Left hindlimb (tissue), 1 donor: ENCODE measurements at regions not wholly inside any gene's neighbourhood (a gene's known extent, or its start where the extent isn't known, plus 50 kb on each side); places are given as distances from the start of the nearest gene placed in this dataset.

ENCODE experiments used
- DNase-seq: peaks from one replicate; pipeline ENCODE4 v3.0.0-alpha.2; 2018

DNA sequence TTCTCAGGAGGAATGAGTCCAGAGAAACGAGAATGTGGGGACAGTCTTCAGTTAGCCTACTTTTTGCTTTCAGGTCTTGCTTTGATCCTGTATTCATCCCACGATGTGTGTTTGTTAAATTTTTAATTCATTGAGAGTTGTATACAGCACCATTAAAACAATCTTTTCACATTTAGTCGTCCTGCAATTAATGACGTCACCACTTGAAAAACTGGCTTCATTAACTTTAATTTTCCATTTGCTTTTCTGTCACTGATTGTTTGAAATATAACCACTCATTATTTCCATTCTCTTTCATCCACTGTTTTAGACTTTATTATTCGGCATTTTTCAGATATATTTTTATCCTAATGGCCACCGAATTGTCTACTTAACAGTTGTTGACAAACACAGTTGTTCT is 146.9 kb downstream of the TFEC start:
- no peak for DNase-seq

DNA sequence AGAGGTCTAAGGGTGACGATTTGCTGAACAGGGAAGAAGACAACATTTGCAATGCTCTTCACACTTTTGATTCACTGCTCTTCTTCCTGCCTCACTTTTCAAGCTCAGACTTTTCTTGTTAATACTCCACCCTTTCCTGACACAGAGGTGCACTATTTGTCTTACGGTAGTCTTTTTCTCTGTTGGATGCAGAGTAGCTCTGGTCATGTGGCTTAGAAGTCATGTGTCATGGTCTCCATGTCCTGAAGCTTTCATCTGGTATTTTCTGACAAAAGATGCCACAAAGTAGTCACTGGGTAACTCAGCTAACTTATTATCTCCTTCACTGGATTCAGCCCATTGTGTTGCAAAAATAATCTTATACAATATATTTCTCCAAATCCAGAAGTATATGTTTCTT is 149.1 kb downstream of the TFEC start:
- no peak for DNase-seq

DNA sequence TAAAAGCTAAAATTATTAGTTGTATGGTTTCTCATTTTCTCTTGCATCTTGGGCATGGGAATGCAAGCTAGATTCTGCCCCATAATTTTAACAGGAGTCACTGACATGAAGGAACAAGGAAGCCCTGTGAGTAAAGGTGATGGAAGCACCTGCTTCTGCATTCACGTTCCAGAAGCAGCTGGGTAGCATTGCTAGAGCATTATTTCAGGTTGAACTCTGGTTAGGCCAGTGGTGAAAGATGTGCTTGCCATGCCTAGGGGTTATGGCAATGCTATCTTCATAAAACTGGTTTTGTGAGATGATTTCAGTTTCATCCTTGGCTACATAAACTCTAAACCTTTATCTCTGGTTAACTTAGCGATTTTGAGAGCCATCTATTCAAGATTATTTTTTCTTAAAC is 151.4 kb downstream of the TFEC start:
- DNase-seq, result no peak

DNA sequence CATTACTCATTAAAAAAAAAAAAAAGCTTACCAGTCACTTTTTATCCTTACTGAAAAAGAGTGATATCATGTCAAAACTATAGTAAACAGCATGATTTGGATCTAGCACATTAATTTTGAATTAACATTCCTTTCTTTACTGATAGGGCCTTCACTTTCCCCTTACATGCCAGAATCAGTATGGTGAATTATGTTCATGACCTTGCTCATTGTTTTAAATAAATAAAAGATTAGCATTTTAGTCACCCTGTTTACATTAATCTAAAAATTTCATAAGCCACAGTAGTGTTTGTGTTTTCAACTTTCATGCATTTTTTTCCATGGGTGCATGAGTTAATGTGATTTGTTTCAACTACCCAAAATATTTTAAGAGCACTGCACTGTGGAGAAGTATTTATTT is 160.8 kb downstream of the TFEC start:
- no peak for DNase-seq

DNA sequence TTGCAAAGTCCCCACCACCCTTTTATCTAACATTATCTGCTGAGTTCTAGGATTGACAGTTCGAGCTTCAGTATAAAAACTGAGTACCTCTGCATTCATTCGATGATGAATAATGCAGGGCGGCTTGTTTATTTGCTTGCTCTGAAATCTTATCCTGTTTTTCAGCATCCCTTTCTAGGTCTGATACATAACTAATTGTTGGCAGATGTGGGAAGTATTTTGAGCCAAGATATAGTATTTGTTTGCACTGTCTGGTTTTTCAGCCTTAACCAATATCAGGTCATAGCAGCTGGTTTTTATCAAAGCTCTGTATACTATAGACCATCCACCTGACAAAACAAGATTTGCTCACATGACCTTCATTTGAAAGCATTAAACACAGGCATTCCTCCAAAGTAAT is 161.4 kb downstream of the TFEC start:
- no peak for DNase-seq

DNA sequence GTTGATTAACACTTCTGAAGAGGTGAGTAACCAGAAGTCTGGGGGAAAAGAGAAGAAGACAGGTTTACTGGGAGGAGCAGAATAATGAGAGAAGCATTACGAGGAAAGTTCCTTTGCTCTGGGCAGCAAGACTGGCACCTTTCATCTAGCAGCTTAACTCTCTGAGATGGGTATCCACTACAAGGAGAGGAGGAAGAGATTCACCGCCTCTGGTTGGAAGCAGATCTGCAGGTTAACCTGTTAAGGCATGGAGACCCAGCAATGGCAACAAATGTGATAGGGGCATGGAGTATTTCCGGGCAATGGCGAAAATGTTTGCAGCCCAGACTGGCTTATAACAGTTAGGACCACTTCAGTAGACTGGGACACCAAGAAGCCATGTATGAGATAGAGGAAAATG is 162.2 kb downstream of the TFEC start:
- DNase-seq, result no peak

DNA sequence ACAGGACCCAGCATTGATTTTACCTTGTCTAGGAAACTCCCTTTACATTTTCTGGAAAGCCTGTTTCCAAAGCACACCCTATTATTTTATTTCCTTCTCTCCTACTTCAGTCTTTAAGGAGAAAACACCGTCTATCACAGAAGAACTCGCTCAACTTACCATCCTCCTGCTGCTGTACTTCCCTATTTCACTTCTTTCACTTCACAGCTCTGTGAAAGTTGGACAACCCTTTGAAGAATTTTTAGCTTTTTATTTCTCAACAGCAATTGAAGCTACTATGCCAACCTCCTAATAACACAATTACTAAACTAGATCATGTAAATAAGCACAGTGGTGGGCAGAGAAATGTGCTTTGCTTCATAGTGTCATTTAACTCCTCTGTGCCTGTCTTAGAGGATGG is 166.5 kb downstream of the TFEC start:
- DNase-seq, result no peak

DNA sequence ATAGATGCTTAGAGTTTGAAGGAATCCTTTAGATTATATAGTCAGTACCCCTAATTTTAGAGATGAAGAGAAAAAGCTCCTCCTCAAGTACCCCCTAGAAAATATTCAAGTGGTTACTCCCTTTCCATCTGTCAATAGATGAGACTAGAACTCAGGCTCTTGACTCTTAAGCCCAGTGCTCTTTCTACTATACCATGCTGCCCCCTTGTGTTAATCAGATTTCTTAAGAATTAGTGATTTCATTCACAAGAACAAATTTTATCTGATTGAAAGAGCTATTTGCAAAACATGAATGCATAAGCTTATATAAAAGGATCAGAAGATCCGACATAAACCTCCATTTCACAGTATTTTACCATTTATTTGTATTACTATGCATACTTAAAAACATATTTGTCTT is 179.3 kb downstream of the TFEC start:
- no peak for DNase-seq

DNA sequence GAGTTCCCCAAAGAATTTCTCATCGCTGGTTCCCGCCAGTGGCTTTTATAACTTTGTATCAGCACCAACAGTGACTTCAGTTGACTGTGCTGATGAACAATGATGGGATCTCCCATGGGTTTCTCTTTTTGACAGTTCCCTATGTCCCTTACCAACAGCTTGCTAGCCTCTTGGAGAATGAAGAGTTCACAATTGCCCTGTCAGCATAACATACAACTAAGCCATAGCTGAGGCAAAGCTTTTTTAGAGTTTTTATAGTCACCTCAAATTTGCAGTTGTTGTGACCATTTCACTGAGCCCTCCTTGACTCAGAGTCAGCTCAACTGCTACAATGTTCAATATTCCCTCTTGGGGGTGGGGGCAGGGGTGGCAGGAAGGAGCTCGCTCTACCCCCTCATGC is 179.8 kb downstream of the TFEC start:
- no peak for DNase-seq

DNA sequence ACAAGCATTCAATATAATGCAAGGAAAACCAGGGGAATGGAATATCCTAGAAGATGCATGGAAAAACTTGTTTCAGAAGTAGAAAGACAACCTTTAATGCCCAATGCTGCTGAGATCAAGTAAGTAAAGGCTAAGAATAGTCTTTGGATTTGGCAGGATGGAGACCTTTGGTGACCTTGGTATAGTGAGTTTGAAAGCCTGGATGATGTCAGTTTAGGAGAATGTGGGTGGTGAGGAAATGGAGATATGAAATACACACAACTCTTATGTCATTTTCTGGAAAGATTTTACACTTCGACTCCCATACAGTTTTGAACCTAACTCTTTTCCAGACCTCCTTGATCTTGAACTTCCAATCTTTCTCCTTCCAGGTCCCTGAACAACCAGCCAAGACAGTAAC is 185.7 kb downstream of the TFEC start:
- DNase-seq, result no peak

DNA sequence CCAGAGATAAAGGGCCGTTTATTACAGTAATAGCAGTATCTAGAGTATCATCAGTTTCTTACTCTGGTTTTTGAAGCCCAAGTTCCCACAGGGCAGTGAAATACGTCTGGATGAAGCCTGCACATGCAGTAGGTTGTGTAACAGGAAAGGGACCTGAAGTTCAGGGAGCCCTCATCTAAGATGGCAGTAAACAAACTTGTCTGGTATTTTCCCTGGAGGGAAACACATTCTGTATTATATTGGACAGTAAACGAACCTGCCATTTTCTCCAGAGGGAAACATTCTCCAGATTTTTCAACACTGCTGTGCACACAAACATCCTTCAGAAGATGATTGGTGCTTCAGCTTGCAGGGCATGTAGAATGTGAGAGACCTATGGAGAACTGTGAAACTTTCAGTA is 189.9 kb downstream of the TFEC start:
- no peak for DNase-seq

DNA sequence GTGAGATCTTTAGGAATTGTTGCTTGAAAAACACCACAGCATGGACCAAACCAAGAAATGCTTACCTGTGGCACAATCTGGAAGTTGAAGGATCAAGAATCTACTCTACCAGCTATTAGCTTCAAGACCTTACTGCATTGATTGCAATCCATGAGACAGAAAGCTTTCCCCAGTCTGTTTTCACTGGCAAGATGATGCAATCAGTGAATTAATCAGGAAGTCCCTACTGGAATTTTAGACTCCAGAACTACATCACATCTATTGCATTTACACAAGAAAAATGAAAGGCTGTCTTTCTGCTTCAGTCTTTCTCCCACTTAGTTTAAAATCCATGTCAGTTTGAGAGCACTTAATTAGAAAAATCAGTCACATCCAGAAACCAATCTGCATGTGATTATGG is 191.7 kb downstream of the TFEC start:
- no peak for DNase-seq

DNA sequence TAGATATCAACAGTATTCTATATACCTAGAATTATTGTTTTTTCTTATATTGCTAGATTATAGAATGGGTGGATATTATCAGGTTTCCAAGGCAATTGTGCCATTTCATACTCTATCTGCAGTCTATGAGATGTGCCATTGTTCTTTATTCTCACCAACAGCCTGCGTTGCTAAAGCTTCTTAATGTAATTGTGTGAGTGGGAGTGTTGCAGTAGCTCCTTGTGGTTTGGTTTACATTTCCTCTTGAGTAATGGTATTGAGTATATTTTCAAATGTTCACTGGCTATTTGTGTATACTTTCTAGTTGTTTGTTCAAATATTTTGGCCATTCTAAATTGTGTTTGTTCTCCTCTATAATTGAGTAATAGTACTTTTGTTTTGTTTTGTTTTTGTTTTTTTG is 199.2 kb downstream of the TFEC start:
- no peak for DNase-seq

DNA sequence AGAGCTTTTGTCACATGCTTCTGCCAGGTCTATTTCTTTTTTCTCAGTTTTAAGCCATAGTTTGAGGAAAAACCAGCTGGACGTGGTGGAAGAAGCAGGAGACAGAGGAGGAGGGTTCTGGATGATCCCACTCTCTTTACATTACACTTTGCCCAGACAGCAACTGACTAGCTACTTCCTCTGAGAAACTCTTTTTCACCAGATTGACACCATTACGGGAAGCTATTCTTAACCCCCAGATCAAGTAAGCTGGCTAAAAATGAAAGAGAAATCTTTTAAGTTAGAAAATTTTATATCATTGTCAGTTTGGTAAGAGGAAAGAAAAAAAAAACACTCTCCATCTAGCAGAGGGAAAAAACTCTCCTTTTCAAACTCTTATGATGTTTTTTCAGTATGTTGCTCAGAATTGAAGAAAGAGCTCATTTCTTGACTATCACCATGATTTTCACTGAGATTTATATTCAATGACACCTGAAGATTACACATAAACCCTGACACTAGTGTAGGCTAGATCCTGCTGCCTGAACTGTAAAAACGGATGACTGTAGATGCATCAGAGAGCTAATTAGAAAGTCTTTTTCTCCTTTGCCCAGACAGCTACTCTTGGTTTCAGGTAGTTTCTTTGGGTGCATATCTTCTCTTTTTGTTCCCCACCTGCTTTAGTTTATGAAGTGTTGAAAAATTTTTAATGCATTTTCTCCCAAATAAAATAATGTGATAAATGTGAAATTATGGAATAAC is 203.1 kb downstream of the TFEC start:
- no peak for DNase-seq

DNA sequence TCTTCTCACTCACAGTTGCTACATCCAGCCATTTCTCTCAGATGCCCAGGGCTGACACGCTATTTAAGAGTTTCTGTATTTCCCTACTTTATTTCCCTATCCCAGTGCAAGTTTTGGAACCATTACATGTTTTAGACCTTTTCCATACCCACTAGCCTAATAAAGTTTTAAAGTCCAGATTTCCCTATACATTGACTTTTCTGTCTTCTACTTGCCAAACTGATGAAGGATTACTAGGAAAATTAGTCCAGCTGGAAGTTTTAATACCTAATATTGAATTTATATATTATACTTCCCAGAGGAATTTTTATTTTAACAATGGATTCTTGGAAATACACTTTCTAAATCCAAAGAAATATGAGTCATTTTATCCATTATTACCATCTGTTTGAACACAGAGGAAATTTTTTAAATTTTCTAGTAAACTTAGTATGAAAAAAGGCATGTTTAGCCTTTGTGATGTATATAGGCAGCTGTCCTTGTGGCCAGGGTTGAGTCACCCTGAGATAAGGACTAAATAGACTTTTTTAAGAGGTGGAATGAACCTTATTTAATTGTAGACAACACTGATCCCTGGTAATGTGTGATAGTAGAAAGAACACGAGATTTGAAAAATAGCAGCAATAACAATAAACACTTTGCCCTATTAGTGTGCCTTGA is 205.0 kb downstream of the TFEC start:
- DNase-seq, result no peak

DNA sequence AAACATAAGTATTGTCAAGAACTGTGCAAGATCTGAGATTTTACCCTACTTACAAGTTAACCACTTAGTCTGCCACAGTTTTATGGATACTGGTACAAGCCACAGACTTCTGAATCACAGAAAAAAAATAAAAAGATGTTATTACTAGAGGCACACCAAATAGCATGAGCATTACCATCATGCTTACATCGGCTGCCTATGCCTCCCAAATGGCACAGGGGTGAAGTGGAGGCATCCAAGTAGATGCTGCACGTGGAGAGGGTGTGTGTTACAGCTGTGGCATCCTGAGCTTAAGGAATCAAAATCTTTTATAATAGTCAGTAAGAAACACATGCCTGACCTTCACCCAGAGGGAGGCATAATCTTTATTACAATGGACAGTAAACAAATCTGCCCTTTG is 207.8 kb downstream of the TFEC start:
- no peak for DNase-seq

DNA sequence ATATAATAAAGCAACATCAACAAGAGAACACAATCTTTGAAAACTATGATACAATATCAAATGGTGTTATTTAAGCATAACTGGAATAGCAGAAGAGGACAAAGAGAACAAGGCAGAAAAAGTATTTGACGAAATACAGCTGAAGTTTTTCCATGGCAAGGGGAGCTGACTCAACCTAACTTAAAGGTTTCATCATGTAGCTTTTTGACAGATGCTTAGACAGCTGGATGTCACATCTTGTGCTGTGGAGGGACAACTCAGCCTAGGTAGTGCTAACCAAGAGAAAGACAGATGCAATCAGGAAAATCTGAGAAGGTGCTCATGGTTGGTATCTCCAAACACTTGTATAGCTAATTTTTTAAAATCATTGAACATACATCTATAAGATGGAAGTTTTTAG is 208.2 kb downstream of the TFEC start:
- DNase-seq, result no peak

DNA sequence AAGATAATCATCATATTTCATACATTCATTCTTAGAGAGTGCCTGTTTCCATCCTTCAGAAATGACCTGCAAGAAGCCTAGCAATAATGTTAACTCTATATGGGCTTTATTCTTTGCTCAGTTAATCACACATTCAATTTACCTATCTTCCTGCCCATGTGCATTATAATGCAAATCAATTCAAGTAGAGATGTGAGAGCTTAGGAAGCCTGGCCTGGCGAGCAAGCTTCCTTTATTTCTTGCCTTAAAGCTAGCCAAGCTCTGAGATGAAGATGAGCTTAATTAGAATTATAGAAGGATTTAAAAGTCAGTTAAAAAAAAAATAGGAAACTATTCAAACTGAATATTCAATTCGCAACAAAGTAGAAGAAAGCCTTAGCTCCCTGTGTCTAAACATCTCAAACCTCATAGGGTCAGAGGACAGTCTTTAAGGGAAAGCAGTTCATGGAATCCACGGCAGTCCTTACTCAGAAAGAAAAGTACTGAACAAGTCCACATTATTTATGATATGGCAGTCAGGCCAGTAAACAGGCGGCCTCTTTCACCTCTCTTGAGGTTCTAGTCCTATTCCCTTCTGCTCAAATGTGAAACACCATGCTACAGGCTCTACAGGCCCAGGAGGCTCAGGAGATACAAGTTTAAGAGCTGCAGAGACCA is 214.1 kb downstream of the TFEC start:
- no peak for DNase-seq

DNA sequence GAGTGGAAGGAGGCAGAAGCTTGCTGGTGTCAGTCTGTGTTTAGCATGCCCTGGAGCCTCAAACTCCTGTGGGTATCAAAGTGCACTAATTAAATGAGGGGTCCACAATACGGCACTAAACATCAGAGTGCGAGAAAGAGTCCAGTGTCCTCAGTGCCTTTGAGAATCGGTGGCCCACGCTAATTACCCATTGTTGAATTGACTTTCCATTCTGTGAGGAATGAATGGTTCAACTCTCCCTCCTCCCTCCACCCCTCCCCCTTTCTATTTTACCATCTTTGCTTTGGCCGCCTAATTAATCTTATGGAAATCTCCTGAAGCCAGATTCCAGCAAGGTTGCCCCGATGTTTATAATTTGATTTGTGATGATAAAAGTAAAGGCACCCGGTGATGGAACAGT is 217.8 kb downstream of the TFEC start:
- DNase-seq, result no peak

DNA sequence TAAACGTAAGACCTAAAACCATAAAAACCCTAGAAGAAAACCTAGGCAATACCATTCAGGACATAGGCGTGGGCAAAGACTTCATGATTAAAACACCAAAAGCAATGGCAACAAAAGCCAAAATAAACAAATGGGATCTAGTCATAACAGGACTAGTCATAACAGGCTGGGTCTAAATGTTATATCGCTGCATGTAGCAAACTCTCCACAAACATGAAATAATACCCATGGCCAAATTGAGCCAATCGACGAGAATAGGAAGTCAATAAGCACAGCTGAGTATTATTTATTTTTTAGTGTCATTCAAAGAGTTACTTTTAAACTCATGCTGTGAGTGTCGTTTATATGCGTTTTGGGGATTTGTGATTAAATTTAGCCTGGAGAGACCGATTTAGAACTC is 225.1 kb downstream of the TFEC start:
- DNase-seq, result no peak

DNA sequence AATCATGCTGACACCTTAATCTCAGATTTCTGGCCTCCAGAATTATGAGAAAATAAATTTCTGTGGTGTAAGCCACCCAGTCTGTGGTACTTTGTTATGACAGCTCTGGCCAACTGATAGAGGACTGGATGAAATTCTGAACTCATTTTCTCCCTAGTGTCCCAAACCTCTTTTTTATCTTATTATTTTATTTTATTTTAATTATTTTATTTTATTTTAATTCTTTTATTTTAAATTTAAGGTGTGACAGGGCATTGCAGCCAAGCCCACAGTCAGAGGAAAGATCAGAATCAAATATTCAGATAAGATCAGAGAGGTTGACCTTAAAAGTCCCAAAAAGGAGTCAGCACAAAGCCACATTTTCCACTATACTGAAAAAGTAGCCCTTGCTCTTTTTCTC is 228.1 kb downstream of the TFEC start:
- no peak for DNase-seq

DNA sequence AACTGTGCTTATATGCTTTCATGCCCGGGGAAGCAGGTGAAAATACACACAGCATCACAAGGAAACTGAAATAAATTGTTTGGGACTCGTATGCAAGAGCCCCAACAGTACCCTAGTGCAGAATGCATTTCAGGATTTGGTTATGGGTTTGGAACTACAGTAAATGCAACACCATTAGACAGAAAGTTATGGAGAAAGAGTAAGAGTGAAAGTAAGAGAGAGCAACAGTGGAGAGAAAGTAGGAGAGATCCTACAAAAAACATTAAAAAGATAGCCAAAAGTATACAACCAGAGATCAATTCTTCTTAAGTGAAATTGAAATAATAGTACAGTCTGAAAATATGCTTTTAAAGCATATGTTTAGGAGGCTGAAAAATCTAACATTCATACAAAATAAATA is 231.1 kb downstream of the TFEC start:
- no peak for DNase-seq

DNA sequence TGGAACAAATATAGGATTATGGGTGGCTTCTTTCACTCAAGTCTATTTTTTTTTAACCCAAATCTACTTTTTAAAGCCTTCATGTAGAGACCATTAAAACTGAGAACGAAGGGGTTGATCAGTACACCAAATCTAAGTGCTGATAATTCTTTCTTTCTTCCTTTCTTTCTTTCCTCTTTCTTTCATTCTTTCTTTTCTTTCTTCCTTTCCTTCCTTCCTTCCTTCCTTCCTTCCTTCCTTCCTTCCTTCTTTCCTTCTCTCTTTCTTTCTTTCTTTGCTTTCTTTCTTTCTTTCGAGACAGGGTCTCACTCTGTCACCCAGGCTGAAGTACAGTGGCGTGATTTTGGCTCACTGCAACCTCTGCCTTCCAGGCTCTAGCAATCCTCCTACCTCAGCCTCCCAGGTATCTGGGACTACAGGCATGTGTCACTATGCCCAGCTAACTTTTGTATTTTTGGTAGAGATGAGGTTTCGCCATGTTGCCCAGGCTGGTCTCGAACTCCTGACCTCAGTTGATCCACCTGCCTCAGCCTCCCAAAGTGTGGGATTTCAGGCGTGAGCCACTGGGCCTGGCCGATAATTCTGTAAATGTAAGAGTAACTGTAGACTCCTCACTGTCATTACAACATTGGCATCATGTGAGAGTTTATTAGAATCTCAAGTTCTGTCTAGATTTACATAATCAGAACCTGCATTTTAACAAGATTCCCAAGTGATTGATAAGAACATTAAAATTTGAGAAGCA is 236.4 kb downstream of the TFEC start:
- no peak for DNase-seq

DNA sequence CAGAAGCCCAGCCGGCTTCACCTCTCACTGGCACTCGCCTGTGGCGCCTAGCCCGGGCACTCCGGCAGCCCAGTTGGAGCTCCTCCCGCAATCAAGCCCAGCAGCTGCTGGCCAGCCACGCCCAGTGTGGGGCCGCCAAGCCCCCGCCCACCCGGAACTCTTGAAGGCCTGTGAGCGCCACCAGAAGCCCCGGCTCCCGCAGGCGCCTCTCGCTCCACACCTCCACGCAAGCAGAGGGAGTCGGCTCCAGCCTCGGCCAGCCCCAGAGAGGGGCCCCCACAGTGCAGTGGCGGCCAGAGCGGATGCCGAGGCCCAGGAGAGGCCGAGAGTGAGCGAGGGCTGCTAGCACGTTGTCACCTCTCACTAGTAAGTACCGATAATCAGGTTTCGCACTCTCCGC is 240.7 kb downstream of the TFEC start:
- no peak for DNase-seq
